ENCODE measurements at regions not wholly inside any gene's neighbourhood (a gene's known extent, or its start where the extent isn't known, plus 50 kb on each side); places are given as distances from the start of the nearest gene placed in this dataset.

GRCh38 chr2:139403948-139404347 lies 623.8 kb upstream of the NXPH2 start:
- no peak for TF ChIP-seq GATA2 (IDR thresholded peaks at IDR 0.05; ENCODE audit: low read depth, low read length)
- TF ChIP-seq GATA3 (IDR thresholded peaks at IDR 0.05; ENCODE audit: low read depth, low read length) = no peak
